Gastroesophageal sphincter (tissue), 4 donors: ENCODE measurements at regions not wholly inside any gene's neighbourhood (a gene's known extent, or its start where the extent isn't known, plus 50 kb on each side); places are given as distances from the start of the nearest gene placed in this dataset.

ENCODE experiments used
- ATAC-seq: fragments of 150-250 bp; one replicate; pipeline ENCODE4 v1.9.1; 2016; ENCODE audit warnings: mild to moderate bottlenecking, moderate library complexity
- H3K27ac ChIP-seq, 4 donors: fragments of 200-600 bp; sonication (generic) in 3 of 4; 1 replicate in 3 of 4; 2 replicates in 1 of 4; pipeline ENCODE4 v1.5.1; 2016 to 2019
- H3K27me3 ChIP-seq: fragments of 200-600 bp; sonication (generic); one replicate; pipeline ENCODE4 v1.5.1; 2019
- H3K36me3 ChIP-seq, 2 donors: fragments of 200-600 bp; sonication (generic); one replicate each; pipeline ENCODE4 v1.5.1; 2019; ENCODE audit warnings: control low read depth in 1 of 2
- H3K4me1 ChIP-seq, 3 donors: fragments of 200-600 bp; sonication (generic); 1 replicate in 2 of 3; 2 replicates in 1 of 3; pipeline ENCODE4 v1.5.1; 2016 to 2019; ENCODE audit warnings: control low read depth in 2 of 3
- H3K4me3 ChIP-seq, 2 donors: fragments of 200-600 bp; sonication (generic); one replicate each; pipeline ENCODE4 v1.5.1; 2019; ENCODE audit warnings: mild to moderate bottlenecking in 1 of 2, moderate library complexity in 1 of 2
- H3K9me3 ChIP-seq, 3 donors: fragments of 200-600 bp; sonication (generic); one replicate each; pipeline ENCODE4 v1.5.1; 2017 to 2019; ENCODE audit warnings: control low read depth in 2 of 3
- EP300 ChIP-seq: sonication (generic); formaldehyde crosslinking; IDR thresholded peaks from one replicate; pipeline ENCODE4 v1.6.1; 2017; ENCODE audit warnings: antibody characterized with exemption, mild to moderate bottlenecking
- POLR2A ChIP-seq, 2 donors: fragments of 450-650 bp; IDR thresholded peaks; one replicate each; pipeline ENCODE4 v1.6.1; 2017; ENCODE audit warnings: antibody characterized with exemption in 2 of 2, mild to moderate bottlenecking in 2 of 2, moderate library complexity in 1 of 2
- POLR2AphosphoS5 ChIP-seq: sonication (generic); formaldehyde crosslinking; IDR thresholded peaks from one replicate; pipeline ENCODE4 v1.6.1; 2017; ENCODE audit warnings: antibody characterized with exemption
- WGBS, 2 donors: methylation state at CpG; one replicate each; pipeline ENCODE4 v1.1.5; 2018; ENCODE audit warnings: low coverage in 1 of 2; 5-methylcytosine and 5-hydroxymethylcytosine counted together
- TF ChIP-seq, protein P1 (sequence below), 4 experiments: fragments of 200-600 bp in 2 of 4; fragments of 450-650 bp in 2 of 4; sonication (generic) in 1 of 4; IDR thresholded peaks; one replicate each; pipeline ENCODE4 v1.5.1; 2017 to 2019; ENCODE audit warnings: antibody characterized with exemption in 4 of 4, mild to moderate bottlenecking in 2 of 4, moderate library complexity in 2 of 4

GRCh38 chr7:35891004-35891830 is 90.4 kb downstream of the SEPTIN7 start:
- no peaks in the 10 kb centered on the region for H3K4me1 ChIP-seq
- H3K27ac ChIP-seq: no peak overlapping the region
- peaks cover 0 to 40% of the 10 kb centered on the region in 2 donors for H3K36me3 ChIP-seq
- no peaks in the 10 kb centered on the region for H3K27me3 ChIP-seq
- no peaks in the 10 kb centered on the region for H3K9me3 ChIP-seq
- H3K4me3 ChIP-seq: no peak overlapping the region
- 86 to 90% methylated on average over 3 of the region's 3 CpGs for WGBS, 2 donors
- TF ChIP-seq POLR2AphosphoS5 (no peak), POLR2A (IDR thresholded peaks at IDR 0.05) (no peak), EP300 (no peak)
- TF ChIP-seq, protein P1, sequence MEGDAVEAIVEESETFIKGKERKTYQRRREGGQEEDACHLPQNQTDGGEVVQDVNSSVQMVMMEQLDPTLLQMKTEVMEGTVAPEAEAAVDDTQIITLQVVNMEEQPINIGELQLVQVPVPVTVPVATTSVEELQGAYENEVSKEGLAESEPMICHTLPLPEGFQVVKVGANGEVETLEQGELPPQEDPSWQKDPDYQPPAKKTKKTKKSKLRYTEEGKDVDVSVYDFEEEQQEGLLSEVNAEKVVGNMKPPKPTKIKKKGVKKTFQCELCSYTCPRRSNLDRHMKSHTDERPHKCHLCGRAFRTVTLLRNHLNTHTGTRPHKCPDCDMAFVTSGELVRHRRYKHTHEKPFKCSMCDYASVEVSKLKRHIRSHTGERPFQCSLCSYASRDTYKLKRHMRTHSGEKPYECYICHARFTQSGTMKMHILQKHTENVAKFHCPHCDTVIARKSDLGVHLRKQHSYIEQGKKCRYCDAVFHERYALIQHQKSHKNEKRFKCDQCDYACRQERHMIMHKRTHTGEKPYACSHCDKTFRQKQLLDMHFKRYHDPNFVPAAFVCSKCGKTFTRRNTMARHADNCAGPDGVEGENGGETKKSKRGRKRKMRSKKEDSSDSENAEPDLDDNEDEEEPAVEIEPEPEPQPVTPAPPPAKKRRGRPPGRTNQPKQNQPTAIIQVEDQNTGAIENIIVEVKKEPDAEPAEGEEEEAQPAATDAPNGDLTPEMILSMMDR (IDR thresholded peaks at IDR 0.05): no peak
- no peak for ATAC-seq

DNA sequence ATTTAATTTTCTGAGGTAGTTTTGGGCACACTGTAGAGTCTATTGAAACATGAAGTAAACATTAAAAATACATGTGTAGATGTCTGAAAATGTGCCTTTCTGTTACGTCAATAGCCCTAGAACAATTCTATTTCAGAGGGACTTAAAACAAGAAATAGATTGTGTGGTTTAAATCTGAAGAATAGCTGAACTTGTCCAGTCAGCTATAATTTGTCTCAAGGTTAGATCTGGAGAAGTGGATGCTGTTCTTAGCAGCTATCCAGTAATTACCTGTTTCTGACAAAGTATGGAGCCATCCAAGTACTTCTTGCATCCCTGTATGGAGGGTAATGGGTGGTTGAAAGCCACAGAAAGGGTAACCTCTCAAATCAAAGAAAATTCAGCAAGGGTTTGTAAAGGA is 92.8 kb downstream of the SEPTIN7 start:
- H3K36me3 ChIP-seq: peaks cover 0 to 26% of the 10 kb centered on the region in 2 donors
- H3K9me3 ChIP-seq: no peaks in the 10 kb centered on the region
- H3K4me3 ChIP-seq: no peak overlapping the region
- H3K27me3 ChIP-seq: no peaks in the 10 kb centered on the region
- no peak for ATAC-seq
- WGBS, 2 donors: 80 to 100% methylated on average over 1 of the region's 1 CpG
- H3K27ac ChIP-seq: no peak overlapping the region
- no peaks in the 10 kb centered on the region for H3K4me1 ChIP-seq
- TF ChIP-seq POLR2A (IDR thresholded peaks at IDR 0.05) (no peak), POLR2AphosphoS5 (no peak), EP300 (no peak)
- TF ChIP-seq, protein P1 (IDR thresholded peaks at IDR 0.05): no peak

DNA sequence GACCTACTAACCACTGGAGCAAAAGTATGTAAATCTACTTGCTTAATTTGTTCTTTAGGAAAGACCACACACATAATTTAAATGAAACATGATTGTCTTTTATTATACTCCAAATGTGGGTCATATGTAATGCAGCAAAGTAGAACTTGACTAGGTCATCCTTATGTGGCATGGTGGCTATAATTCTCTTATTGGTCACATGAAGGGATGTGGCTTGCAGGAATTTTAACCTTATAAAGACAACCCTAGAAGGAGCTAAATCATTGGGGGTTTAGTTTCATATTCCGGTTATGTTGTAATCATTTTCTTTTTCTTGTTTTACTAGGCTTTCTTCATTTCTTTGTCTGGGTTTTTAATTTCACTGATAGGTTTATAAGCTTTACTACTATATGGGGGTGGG is 93.9 kb downstream of the SEPTIN7 start:
- WGBS, 2 donors: 84 to 88% methylated on average over 1 of the region's 1 CpG
- no peak for TF ChIP-seq EP300
- TF ChIP-seq, protein P1 (IDR thresholded peaks at IDR 0.05): no peak
- no peak for TF ChIP-seq POLR2AphosphoS5
- no peak for TF ChIP-seq POLR2A (IDR thresholded peaks at IDR 0.05)
- no peaks in the 10 kb centered on the region for H3K9me3 ChIP-seq
- no peaks in the 10 kb centered on the region for H3K4me1 ChIP-seq
- H3K4me3 ChIP-seq: no peak overlapping the region
- no peak for ATAC-seq
- H3K27ac ChIP-seq: no peak overlapping the region
- peaks cover 0 to 29% of the 10 kb centered on the region in 2 donors for H3K36me3 ChIP-seq
- H3K27me3 ChIP-seq: no peaks in the 10 kb centered on the region

GRCh38 chr7:35900651-35901050 is 99.8 kb downstream of the SEPTIN7 start:
- Histone ChIP-seq H3K27me3 (no peaks in the 10 kb centered on the region), H3K4me1 (peaks cover 0 to 2% (median 0%) of the 10 kb centered on the region in 3 donors), H3K36me3 (peaks cover 0 to 72% of the 10 kb centered on the region in 2 donors), H3K9me3 (no peaks in the 10 kb centered on the region), H3K27ac (no peak overlapping the region), H3K4me3 (no peak overlapping the region)
- TF ChIP-seq POLR2AphosphoS5 (no peak), POLR2A (IDR thresholded peaks at IDR 0.05) (no peak), EP300 (no peak)
- TF ChIP-seq, protein P1 (IDR thresholded peaks at IDR 0.05): no peak
- no peak for ATAC-seq
- WGBS, 2 donors: 69 to 83% methylated on average over 2 of the region's 2 CpGs

DNA sequence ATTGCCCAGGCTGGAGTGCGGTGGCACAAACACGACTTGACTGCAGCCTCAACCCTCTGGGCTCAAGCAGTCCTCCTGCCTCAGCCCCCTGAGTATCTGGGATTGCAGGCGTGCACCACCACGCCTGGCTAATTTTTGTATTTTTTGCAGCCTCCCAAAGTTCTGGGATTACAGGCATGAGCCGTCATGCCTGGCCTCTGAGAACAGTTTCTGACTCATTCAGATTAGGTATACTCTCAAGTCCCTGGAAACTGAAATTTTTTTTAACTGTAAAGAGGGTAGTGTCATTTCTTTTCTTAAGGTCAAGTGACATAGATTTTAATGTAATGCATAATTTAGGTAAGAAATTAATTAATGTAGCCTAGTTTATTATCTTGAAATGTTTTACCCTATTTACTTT is 104.7 kb downstream of the SEPTIN7 start:
- no peak for ATAC-seq
- H3K27ac ChIP-seq: no peak overlapping the region
- peaks cover 2 to 25% (median 3%) of the 10 kb centered on the region in 3 donors for H3K4me1 ChIP-seq
- H3K36me3 ChIP-seq: peaks cover 0 to 40% of the 10 kb centered on the region in 2 donors
- no peaks in the 10 kb centered on the region for H3K9me3 ChIP-seq
- WGBS, 2 donors: 61 to 68% methylated on average over 5 of the region's 5 CpGs
- no peaks in the 10 kb centered on the region for H3K27me3 ChIP-seq
- no peak overlapping the region for H3K4me3 ChIP-seq
- no peak for TF ChIP-seq POLR2AphosphoS5
- TF ChIP-seq EP300: no peak
